GM12865 (cell line): ENCODE measurements at regions not wholly inside any gene's neighbourhood (a gene's known extent, or its start where the extent isn't known, plus 50 kb on each side); places are given as distances from the start of the nearest gene placed in this dataset.

Source experiments
- DNase-seq: peaks from one replicate; pipeline ENCODE4 v3.0.0; 2010; ENCODE audit warnings: low read depth
- H3K4me3 ChIP-seq: 2 replicates; pipeline ENCODE4 v1.5.1; 2011; ENCODE audit warnings: mild to moderate bottlenecking, low read depth, low read length, control low read depth
- CTCF ChIP-seq: IDR thresholded peaks from 2 replicates; pipeline ENCODE4 v1.5.1; 2011; ENCODE audit warnings: low read length, control low read depth, low read depth, inconsistent platforms; ENCODE audit not compliant: insufficient read depth; ENCODE audit errors: missing control alignments

- DNase-seq, result no peak
These were observed 404.4 kb upstream of the SYT4 start for GRCh38 chr18:43681661-43682060.

GRCh38 chr18:43682196-43682595 is 404.9 kb upstream of the SYT4 start:
- TF ChIP-seq CTCF, result no peak
- DNase-seq, result no peak
- no peak overlapping the region for H3K4me3 ChIP-seq

More at GRCh38 chr18:43681661-43682060, 404.4 kb upstream of the SYT4 start:
- H3K4me3 ChIP-seq, result no peak overlapping the region
- TF ChIP-seq CTCF, result no peak

- H3K4me3 ChIP-seq, result no peak overlapping the region
- DNase-seq, result no peak
- no peak for TF ChIP-seq CTCF
These were observed 409.4 kb upstream of the SYT4 start for GRCh38 chr18:43686709-43687108.

- no peak overlapping the region for H3K4me3 ChIP-seq
- DNase-seq, result no peak
- no peak for TF ChIP-seq CTCF
These were observed 414.9 kb upstream of the SYT4 start for GRCh38 chr18:43692099-43692690.

GRCh38 chr18:43702399-43702798 is 425.1 kb upstream of the SYT4 start:
- DNase-seq, result no peak
- TF ChIP-seq CTCF, result no peak
- H3K4me3 ChIP-seq, result no peak overlapping the region

GRCh38 chr18:43703050-43703449 is 425.8 kb upstream of the SYT4 start:
- H3K4me3 ChIP-seq, result no peak overlapping the region
- no peak for DNase-seq
- no peak for TF ChIP-seq CTCF

- H3K4me3 ChIP-seq, result no peak overlapping the region
- DNase-seq, result no peak
- no peak for TF ChIP-seq CTCF
These were observed 428.6 kb upstream of the SYT4 start for GRCh38 chr18:43705850-43706249.
